SK-N-SH (cell line): ENCODE measurements at regions not wholly inside any gene's neighbourhood (a gene's known extent, or its start where the extent isn't known, plus 50 kb on each side); places are given as distances from the start of the nearest gene placed in this dataset.

Experiments
- CTCF ChIA-PET: fragments of 300-600, 350-600 bp; formaldehyde crosslinking; extraction: SDS; loops from one replicate; lab custom pipeline; 2021; lab: Yijun Ruan, JAX
- POLR2A ChIA-PET: fragments of 350-600 bp; sonication (Branson Sonifier 250); formaldehyde crosslinking; extraction: SDS; loops from one replicate; lab custom pipeline; 2020; ENCODE audit warnings: antibody characterized with exemption, inconsistent platforms; lab: Yijun Ruan, JAX
- DNase-seq: peaks from one replicate; pipeline ENCODE4 v3.0.0; 2012
- H2AFZ ChIP-seq: fragments of 200-600 bp; sonication (generic); 2 replicates; pipeline ENCODE4 v1.8.1; 2016; ENCODE audit warnings: antibody characterized with exemption, mild to moderate bottlenecking, low read depth
- H3F3A ChIP-seq: fragments of 200-600 bp; sonication (generic); replicated peaks from 2 replicates; pipeline ENCODE3; 2016; ENCODE audit warnings: antibody characterized with exemption, mild to moderate bottlenecking; ENCODE audit not compliant: insufficient read depth
- H3K27ac ChIP-seq, 2 experiments: fragments of 200-500 bp in 1 of 2; fragments of 200-600 bp in 1 of 2; sonication (Bioruptor generic) in 1 of 2; sonication (generic), shearing (Covaris generic) in 1 of 2; 2 replicates each; pipeline versions ENCODE4 v1.5.1 to v1.6.1; 2014 to 2016; ENCODE audit warnings: low read depth in 2 of 2, inconsistent platforms in 1 of 2, low read length in 1 of 2, mild to moderate bottlenecking in 1 of 2, mixed read lengths in 1 of 2
- H3K27me3 ChIP-seq: fragments of 200-600 bp; sonication (generic), shearing (Covaris generic); 2 replicates; pipeline ENCODE4 v1.6.1; 2016; ENCODE audit warnings: mixed run types; ENCODE audit not compliant: insufficient read depth
- H3K36me3 ChIP-seq, 2 experiments: fragments of 200-500 bp in 1 of 2; fragments of 200-600 bp in 1 of 2; sonication (Bioruptor generic) in 1 of 2; sonication (generic) in 1 of 2; replicated peaks in 1 of 2; 2 replicates each; pipeline versions ENCODE3 to v1.5.1; 2014 to 2016; ENCODE audit warnings: low read length in 1 of 2, mild to moderate bottlenecking in 1 of 2; ENCODE audit not compliant: insufficient read depth in 2 of 2, control insufficient read depth in 1 of 2
- H3K4me1 ChIP-seq, 2 experiments: fragments of 200-500 bp in 1 of 2; fragments of 200-600 bp in 1 of 2; sonication (Bioruptor generic) in 1 of 2; sonication (generic), shearing (Covaris generic) in 1 of 2; 2 replicates each; pipeline versions ENCODE4 v1.5.1 to v1.6.1; 2014 to 2016; ENCODE audit warnings: low read depth in 1 of 2, low read length in 1 of 2, mixed run types in 1 of 2; ENCODE audit not compliant: insufficient read depth in 2 of 2, control insufficient read depth in 1 of 2
- H3K4me2 ChIP-seq: fragments of 200-600 bp; sonication (generic), shearing (Covaris generic); 2 replicates; pipeline ENCODE4 v1.6.1; 2017; ENCODE audit warnings: mixed run types
- H3K4me3 ChIP-seq, 2 experiments: fragments of 200-500 bp in 1 of 2; fragments of 200-600 bp in 1 of 2; sonication (Bioruptor generic) in 1 of 2; sonication (generic), shearing (Covaris generic) in 1 of 2; 2 replicates each; pipeline versions ENCODE4 v1.5.1 to v1.8.1; 2014 to 2016; ENCODE audit warnings: low read depth in 2 of 2, inconsistent platforms in 1 of 2, low read length in 1 of 2, mild to moderate bottlenecking in 1 of 2, mixed read lengths in 1 of 2, moderate library complexity in 1 of 2
- H3K79me2 ChIP-seq: fragments of 200-600 bp; sonication (generic); 2 replicates; pipeline ENCODE4 v1.8.1; 2017; ENCODE audit warnings: mild to moderate bottlenecking; ENCODE audit not compliant: insufficient read depth
- H3K9ac ChIP-seq: fragments of 200-600 bp; sonication (generic); 2 replicates; pipeline ENCODE4 v1.6.1; 2017; ENCODE audit warnings: mixed run types
- H3K9me2 ChIP-seq: fragments of 200-600 bp; sonication (generic); 2 replicates; pipeline ENCODE4 v1.6.1; 2017; ENCODE audit warnings: mixed run types
- H3K9me3 ChIP-seq: fragments of 200-600 bp; sonication (generic); 2 replicates; pipeline ENCODE4 v1.6.1; 2017; ENCODE audit warnings: mixed run types, mild to moderate bottlenecking, moderate library complexity
- H4K20me1 ChIP-seq: fragments of 200-600 bp; sonication (generic); 2 replicates; pipeline ENCODE4 v1.6.1; 2017; ENCODE audit warnings: mild to moderate bottlenecking, mixed run types; ENCODE audit not compliant: insufficient read depth
- ELF1 ChIP-seq: IDR thresholded peaks from 2 replicates; pipeline ENCODE4 v1.4.0; 2012
- EZH2phosphoT487 ChIP-seq: fragments of 200-600 bp; sonication (generic); IDR thresholded peaks from 2 replicates; pipeline ENCODE4 v1.6.1; 2017; ENCODE audit warnings: low read depth, mixed run types, mild to moderate bottlenecking, antibody characterized with exemption, moderate library complexity, borderline replicate concordance
- FOXJ3 ChIP-seq: sonication (generic); formaldehyde crosslinking; IDR thresholded peaks from 2 replicates; pipeline ENCODE4 v1.5.1; 2020; ENCODE audit warnings: mild to moderate bottlenecking, missing genetic modification reagents
- GABPA ChIP-seq: IDR thresholded peaks from 2 replicates; pipeline ENCODE4 v1.4.0; 2012; ENCODE audit warnings: low read depth, mild to moderate bottlenecking
- JUND ChIP-seq: IDR thresholded peaks from 2 replicates; pipeline ENCODE4 v1.4.0; 2012
- MEF2A ChIP-seq: IDR thresholded peaks from 2 replicates; pipeline ENCODE4 v1.4.0; 2012; ENCODE audit warnings: low read depth, borderline replicate concordance
- MXI1 ChIP-seq: IDR thresholded peaks from 2 replicates; pipeline ENCODE4 v1.6.1; 2012; ENCODE audit warnings: mild to moderate bottlenecking, low read depth, low read length, improper control_type of control experiment
- NFIC ChIP-seq: IDR thresholded peaks from 2 replicates; pipeline ENCODE4 v1.4.0; 2012; ENCODE audit warnings: borderline replicate concordance
- TCF12 ChIP-seq: IDR thresholded peaks from 2 replicates; pipeline ENCODE4 v1.4.0; 2012
- TEAD4 ChIP-seq: IDR thresholded peaks from 2 replicates; pipeline ENCODE4 v1.4.0; 2012; ENCODE audit warnings: mild to moderate bottlenecking, borderline replicate concordance; ENCODE audit not compliant: insufficient read depth
- ZBTB33 ChIP-seq: IDR thresholded peaks from 2 replicates; pipeline ENCODE4 v1.4.0; 2012; ENCODE audit warnings: low read depth, borderline replicate concordance
- WGBS: methylation state at CpG from one replicate; pipeline ENCODE4 v1.1.6; 2017; ENCODE audit warnings: low lambda C conversion rate; 5-methylcytosine and 5-hydroxymethylcytosine counted together
- TF ChIP-seq, protein P1 (sequence below): fragments of 200-600 bp; sonication (generic); IDR thresholded peaks from 2 replicates; pipeline ENCODE4 v1.6.1; 2017; ENCODE audit warnings: antibody characterized with exemption, mild to moderate bottlenecking, moderate library complexity
- TF ChIP-seq, protein P2 (sequence below): IDR thresholded peaks from 2 replicates; pipeline ENCODE4 v1.4.0; 2012; ENCODE audit warnings: low read depth
- TF ChIP-seq, protein P3 (sequence below): IDR thresholded peaks from 2 replicates; pipeline ENCODE4 v1.4.0; 2012; ENCODE audit warnings: low read depth, borderline replicate concordance

GRCh38 chr16:65861131-65861731 lies 505.3 kb upstream of the CDH5 start:
- H3K36me3 ChIP-seq: no peaks in the 10 kb centered on the region
- no peak overlapping the region for H3K4me3 ChIP-seq
- no peaks in the 10 kb centered on the region for H3K27me3 ChIP-seq
- no peaks in the 10 kb centered on the region for H3F3A ChIP-seq
- 53% methylated on average over 3 of the region's 3 CpGs for WGBS
- no peaks in the 10 kb centered on the region for H4K20me1 ChIP-seq
- no peak overlapping the region for H3K4me2 ChIP-seq
- no peak overlapping the region for H3K9ac ChIP-seq
- CTCF ChIA-PET: interaction anchor here (1.0 to 1.1 kb wide), 2 partner anchors 29 to 414 kb away, joined by 3 read pairs; no protein-coding TSS in a partner anchor
- no peaks in the 10 kb centered on the region for H3K9me3 ChIP-seq
- no peaks in the 10 kb centered on the region for H3K9me2 ChIP-seq
- H3K27ac ChIP-seq: no peak overlapping the region
- H3K4me1 ChIP-seq: no peaks in the 10 kb centered on the region; a peak in 1 of 4 replicates
- TF ChIP-seq TCF12 (no peak), MXI1 (no peak)
- no peak for DNase-seq
- POLR2A ChIA-PET: no interaction called here
- no peak overlapping the region for H2AFZ ChIP-seq
- no peaks in the 10 kb centered on the region for H3K79me2 ChIP-seq

- H3K27me3 ChIP-seq: no peaks in the 10 kb centered on the region
- no peaks in the 10 kb centered on the region for H3K36me3 ChIP-seq
- no peak overlapping the region for H2AFZ ChIP-seq
- no peaks in the 10 kb centered on the region for H3K79me2 ChIP-seq
- H3K9me3 ChIP-seq: no peaks in the 10 kb centered on the region
- DNase-seq: no peak
- no peaks in the 10 kb centered on the region for H3K4me1 ChIP-seq
- H3K4me2 ChIP-seq: no peak overlapping the region
- no peak overlapping the region for H3K27ac ChIP-seq
- H3K9ac ChIP-seq: no peak overlapping the region
- H3F3A ChIP-seq: no peaks in the 10 kb centered on the region
- TF ChIP-seq ZBTB33 (no peak), TEAD4 (no peak), ELF1 (no peak), GABPA (no peak), TCF12 (no peak), NFIC (no peak), MEF2A (no peak), EZH2phosphoT487 (no peak), JUND (no peak), FOXJ3 (CRISPR knock-in tag) (no peak)
- TF ChIP-seq, protein P1, sequence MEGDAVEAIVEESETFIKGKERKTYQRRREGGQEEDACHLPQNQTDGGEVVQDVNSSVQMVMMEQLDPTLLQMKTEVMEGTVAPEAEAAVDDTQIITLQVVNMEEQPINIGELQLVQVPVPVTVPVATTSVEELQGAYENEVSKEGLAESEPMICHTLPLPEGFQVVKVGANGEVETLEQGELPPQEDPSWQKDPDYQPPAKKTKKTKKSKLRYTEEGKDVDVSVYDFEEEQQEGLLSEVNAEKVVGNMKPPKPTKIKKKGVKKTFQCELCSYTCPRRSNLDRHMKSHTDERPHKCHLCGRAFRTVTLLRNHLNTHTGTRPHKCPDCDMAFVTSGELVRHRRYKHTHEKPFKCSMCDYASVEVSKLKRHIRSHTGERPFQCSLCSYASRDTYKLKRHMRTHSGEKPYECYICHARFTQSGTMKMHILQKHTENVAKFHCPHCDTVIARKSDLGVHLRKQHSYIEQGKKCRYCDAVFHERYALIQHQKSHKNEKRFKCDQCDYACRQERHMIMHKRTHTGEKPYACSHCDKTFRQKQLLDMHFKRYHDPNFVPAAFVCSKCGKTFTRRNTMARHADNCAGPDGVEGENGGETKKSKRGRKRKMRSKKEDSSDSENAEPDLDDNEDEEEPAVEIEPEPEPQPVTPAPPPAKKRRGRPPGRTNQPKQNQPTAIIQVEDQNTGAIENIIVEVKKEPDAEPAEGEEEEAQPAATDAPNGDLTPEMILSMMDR: no peak
- TF ChIP-seq, protein P2, sequence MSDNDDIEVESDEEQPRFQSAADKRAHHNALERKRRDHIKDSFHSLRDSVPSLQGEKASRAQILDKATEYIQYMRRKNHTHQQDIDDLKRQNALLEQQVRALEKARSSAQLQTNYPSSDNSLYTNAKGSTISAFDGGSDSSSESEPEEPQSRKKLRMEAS: no peak
- TF ChIP-seq, protein P3, sequence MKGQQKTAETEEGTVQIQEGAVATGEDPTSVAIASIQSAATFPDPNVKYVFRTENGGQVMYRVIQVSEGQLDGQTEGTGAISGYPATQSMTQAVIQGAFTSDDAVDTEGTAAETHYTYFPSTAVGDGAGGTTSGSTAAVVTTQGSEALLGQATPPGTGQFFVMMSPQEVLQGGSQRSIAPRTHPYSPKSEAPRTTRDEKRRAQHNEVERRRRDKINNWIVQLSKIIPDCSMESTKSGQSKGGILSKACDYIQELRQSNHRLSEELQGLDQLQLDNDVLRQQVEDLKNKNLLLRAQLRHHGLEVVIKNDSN: no peak
- POLR2A ChIA-PET: no interaction called here
- no peaks in the 10 kb centered on the region for H3K9me2 ChIP-seq
- H3K4me3 ChIP-seq: no peak overlapping the region
- H4K20me1 ChIP-seq: no peaks in the 10 kb centered on the region
- 56% methylated on average over 10 of the region's 11 CpGs for WGBS
- CTCF ChIA-PET: interaction anchor here (1.4 kb wide), 1 partner anchor 22 kb away, joined by 4 read pairs; no protein-coding TSS in a partner anchor
Measured at GRCh38 chr16:65855171-65856145, 511.0 kb upstream of the CDH5 start.
